ENCODE measurements at regions not wholly inside any gene's neighbourhood (a gene's known extent, or its start where the extent isn't known, plus 50 kb on each side); places are given as distances from the start of the nearest gene placed in this dataset.

DNA sequence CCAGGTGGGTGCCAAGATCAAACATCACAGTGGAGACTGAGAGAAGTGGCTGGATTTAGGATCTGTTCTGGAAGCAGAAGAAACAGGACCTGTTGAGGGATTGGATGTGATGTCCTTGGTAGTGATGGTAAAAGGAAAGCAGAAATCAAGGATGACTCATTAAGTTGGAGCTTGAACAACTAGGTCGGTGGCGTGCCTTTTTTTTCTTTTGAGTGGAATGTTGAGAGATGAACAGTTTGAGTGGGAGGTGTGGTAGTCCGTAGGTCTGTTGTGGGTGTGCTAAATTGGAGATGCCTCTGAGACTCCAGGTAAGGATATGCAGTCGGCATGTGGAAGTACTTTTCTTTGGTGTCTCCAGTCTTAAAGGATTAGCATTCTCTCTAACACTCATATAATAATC, 92.1 kb upstream of the IL12B start:
- TF ChIP-seq, protein P1, sequence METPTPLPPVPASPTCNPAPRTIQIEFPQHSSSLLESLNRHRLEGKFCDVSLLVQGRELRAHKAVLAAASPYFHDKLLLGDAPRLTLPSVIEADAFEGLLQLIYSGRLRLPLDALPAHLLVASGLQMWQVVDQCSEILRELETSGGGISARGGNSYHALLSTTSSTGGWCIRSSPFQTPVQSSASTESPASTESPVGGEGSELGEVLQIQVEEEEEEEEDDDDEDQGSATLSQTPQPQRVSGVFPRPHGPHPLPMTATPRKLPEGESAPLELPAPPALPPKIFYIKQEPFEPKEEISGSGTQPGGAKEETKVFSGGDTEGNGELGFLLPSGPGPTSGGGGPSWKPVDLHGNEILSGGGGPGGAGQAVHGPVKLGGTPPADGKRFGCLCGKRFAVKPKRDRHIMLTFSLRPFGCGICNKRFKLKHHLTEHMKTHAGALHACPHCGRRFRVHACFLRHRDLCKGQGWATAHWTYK (CRISPR knock-in tag; IDR thresholded peaks at IDR 0.05) = no peak
- TF ChIP-seq, protein P2, sequence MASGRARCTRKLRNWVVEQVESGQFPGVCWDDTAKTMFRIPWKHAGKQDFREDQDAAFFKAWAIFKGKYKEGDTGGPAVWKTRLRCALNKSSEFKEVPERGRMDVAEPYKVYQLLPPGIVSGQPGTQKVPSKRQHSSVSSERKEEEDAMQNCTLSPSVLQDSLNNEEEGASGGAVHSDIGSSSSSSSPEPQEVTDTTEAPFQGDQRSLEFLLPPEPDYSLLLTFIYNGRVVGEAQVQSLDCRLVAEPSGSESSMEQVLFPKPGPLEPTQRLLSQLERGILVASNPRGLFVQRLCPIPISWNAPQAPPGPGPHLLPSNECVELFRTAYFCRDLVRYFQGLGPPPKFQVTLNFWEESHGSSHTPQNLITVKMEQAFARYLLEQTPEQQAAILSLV (tag; IDR thresholded peaks at IDR 0.05) = no peak
- TF ChIP-seq COPS2 (conservative IDR thresholded peaks at IDR 0.05) (no peak), JUNB (CRISPR knock-in tag; conservative IDR thresholded peaks at IDR 0.05) (no peak), ZNF274 (IDR thresholded peaks at IDR 0.05; ENCODE audit: borderline replicate concordance, low read depth, low read length) (no peak), CBX5 (IDR thresholded peaks at IDR 0.05; ENCODE audit: borderline replicate concordance, low read depth) (no peak), RB1 (IDR thresholded peaks at IDR 0.05; ENCODE audit: low read depth) (no peak), CHD2 (IDR thresholded peaks at IDR 0.05; ENCODE audit: low read depth, low read length) (no peak), ZNF584 (CRISPR knock-in tag; IDR thresholded peaks at IDR 0.05; ENCODE audit: low read depth) (no peak), SMARCA5 (IDR thresholded peaks at IDR 0.05) (no peak), POLR2A (conservative IDR thresholded peaks at IDR 0.05) (no peak)
